NCI-H146 (cell line): ENCODE measurements at regions not wholly inside any gene's neighbourhood (a gene's known extent, or its start where the extent isn't known, plus 50 kb on each side); places are given as distances from the start of the nearest gene placed in this dataset.

Experiments
- DNase-seq: peaks from one replicate; lab custom pipeline; 2025; lab: John Stamatoyannopoulos, UW

DNA sequence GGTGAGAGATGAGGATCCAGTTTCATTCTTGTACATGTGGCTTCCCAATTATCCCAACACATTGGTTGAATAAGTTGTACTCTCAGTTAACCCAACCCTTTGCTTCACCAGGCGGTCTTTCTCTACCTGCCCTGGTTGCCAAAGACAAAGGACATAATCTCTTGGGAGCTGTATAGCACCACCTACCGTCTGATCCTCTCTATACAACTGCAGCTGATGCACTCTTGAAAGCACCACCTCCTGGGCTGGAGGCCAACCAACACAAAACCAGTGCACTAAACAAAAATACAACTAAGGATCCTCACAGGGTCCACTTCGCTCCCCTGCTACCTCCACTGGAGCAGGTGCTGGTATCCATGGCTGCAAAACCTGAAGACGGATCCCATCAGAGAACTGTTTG is 473.6 kb upstream of the NRXN1 start:
- DNase-seq: no peak

DNA sequence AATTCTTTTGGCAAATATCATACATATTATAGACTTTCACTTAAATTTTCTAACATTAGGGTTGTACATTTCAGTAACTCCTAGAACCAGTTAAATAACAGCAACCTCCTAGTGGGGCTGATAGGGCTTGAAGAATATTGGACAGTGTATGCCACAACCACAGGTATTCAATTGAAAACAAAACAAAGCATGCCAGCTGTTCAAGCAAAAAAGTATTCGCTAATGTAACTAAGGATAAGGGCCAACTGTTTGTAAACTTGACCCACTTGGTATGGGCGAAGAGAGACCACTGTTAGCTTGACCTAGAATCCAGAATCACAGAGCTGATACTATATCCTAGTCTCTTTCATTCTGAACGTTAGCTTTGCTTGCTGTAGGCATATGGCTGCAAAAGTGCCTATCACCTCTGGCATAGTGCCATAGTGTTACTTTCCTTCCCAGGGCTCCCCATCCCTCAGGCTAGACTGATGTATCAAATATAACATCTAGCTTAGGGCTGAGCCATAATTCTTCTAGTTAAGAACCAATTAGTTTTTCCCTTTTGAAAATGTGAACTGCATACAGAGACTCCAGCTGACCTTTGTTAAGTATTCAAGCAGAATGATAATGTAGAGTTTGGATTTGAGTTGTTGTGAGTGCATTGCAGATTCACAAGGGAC is 458.8 kb upstream of the NRXN1 start:
- DNase-seq: peak; percentile 48

DNA sequence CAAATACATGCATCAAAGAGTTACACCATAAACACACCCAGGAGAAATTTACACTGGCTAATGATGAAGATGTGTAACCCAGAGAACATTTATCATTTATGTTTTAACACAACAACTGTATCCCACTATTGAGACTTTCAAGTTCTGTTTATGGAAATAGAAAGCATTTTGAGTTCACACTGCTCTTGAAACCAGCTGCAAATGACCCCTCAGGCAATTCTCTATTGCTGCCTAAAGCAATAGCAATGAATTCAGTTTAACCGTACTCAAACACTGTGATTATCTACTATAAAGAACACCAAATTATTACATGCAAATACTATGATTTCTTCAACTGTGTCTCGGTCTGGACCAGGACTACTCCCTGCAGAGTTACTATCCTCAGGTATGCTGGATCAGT is 452.7 kb upstream of the NRXN1 start:
- peak; percentile 66 for DNase-seq

DNA sequence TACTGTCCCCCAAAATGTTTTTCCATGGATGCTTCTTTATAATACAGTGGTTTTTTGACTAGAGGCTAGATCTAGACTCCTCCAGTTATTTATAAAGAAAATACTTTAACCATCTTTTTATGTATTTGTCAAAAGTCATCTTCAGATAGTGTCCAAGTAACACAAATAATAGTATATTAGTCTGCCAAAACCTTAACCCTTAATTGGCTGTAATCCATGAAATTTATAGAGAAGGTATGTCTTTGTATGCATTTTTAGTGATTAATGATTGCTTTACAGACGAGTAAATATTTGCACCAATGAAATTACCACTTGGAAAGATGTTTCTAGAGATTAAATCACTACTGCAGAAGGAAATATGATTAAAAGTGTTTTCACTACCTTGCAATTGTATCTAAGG is 451.8 kb upstream of the NRXN1 start:
- no peak for DNase-seq

DNA sequence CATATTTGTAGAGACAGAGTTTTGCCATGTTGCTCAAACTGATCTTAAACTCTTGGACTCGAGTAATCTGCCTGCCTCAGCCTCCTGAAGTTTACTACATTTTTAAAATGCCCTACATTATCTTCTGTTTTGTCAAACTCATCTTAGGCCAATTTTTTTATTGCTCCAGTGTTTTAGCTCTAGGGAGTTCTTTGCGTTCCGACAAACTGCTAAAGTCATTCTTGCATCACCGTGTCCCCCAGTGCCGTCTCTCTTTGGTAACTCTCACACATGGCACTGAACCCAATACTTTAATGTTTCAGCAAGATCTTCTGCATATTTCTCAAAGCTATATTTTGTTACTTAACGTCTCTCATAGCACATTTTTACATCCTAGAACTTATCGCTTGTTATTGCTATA is 440.9 kb upstream of the NRXN1 start:
- no peak for DNase-seq

DNA sequence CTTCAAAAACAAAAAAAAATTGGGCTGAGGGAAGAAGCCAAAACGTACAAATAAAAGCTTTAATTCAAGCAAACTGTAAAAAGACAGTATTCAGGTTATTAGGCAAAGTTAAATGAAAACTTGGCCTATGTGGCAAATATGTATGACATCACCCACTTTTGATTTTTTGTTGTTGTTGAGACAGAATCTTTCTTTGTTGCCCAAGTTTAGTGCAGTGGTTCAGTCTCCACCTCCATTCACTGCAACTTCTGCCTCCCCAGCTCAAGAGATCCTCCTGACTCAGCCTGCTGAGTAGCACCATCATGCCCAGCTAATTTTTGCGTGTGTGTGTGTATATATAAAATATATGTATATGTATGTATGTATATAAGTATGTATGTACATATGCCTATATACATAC is 440.4 kb upstream of the NRXN1 start:
- no peak for DNase-seq

DNA sequence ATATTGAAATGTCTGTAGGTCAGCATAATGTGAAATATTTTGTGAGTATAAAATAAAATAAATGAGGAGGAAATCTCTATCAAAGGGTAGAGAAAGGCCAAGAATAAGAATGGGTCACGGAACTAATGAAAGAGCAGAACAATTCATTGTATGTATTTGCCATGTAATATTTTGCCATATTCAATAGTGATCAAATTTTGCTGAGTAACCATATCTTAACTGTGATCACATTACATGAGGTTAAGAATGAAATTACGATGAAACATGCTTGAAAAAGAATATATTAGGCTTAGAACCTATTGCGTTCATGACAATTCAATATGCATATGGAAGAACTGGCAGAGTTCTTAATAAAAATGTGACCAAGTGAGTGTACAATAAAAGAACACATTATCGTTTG is 437.2 kb upstream of the NRXN1 start:
- no peak for DNase-seq

DNA sequence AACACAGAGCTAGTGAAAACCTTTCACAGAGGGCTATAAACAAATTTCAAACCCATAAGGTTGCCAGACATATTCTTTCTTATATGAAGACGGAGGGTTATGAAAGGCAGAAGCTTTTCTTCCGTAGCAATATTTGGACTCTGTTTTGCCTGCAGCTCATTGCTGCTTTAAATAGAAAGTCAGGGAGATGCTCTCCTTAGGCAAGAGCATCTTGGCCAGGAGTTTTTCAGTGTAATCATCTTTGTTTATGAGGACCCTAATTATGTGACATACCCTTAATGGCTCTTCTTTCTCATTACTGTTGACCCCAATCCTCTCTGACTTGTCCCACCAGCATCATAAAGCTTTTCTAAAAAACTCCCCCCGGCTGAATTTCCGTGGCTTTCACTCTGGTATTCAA is 433.4 kb upstream of the NRXN1 start:
- DNase-seq: no peak

DNA sequence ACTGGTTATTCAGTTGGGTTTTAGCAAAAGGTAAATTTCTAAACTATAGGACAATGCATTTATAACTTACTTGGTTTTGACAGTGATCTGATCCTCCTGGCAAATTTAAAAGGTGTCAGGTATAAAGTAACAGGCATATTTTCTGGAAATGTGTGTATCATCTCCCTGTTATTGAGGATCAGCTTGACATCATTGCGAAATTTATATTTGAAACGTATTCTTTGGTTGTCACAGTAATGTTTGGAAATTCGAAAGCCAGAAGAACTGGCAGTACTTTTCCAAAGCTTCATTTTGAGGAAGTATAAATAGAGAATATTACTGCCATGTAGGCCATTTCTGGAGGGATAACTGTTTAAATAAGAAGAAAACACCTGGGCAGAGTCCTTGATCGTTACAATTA is 422.2 kb upstream of the NRXN1 start:
- DNase-seq: no peak

DNA sequence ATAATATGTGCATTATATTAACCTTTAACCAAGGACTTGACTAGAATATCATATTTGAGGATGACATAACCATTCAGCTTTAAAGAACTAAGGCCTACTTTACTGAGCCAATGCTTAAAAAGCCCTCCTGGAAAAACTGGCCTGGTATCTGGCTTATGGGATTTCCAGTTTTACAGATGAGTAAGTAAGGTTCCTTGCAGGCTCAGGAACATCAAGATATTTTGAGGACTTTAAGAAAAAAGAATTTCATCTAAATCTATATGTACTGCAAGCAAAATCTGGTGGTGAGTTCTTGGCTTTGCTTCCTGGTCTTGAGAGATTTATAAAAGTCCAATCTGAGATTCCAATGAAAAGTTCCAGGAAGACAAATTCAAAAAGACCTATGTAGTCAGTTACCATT is 417.0 kb upstream of the NRXN1 start:
- DNase-seq: no peak

DNA sequence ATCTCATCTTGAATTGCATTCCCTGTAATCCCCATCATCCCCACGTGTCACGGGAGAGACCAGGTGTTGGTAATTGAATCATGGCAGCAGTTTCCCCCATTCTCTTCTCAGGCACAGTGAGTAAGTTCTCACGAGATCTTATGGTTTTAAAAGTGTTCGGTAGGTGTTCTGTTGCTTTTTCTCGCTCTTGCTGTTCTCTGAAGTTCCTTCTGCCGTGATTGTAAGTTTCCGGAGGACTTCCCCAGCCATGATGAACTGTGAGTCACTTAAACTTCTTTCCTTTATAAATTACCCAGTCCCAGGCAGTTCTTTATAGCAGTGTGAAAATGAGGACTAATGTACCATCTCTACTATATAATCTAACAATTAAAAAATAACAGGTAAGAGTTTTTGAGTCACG is 409.9 kb upstream of the NRXN1 start:
- DNase-seq: no peak

DNA sequence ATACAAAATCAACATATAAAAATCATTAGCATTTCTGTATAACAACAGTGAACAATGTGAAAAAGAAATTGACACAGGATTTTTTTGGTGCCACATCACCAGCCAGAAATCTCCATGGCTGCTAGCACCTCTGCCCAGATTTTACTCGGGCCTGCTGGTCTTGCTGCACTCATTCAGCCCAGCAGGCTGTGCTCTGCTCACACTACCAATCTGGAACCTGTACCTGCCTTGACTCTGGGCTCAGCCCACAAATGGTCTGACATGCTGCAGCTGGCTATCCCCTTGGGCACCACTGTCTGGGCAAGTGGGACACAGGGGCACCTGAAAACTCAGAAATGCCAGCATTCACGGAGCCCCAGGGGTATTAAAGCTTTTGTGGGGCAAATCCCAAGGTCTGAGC is 392.5 kb upstream of the NRXN1 start:
- no peak for DNase-seq

DNA sequence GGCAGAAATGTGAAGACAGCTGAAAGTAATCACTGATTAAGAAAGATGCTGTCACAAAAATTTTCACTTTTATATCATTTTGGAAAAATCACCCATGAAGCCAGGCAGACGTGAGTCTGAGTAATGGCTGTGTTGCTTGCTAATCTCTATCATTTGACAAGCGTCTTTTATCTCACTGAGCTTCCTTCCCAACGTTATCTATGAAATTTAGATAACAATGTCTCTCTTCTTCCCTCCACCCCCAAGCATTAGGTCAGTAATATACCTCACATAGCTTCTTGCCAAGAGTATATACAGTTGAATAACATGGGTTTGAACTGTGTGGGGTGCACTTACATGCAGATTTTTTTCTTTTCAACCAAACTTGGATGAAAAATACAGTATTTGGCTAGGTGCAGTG is 388.6 kb upstream of the NRXN1 start:
- no peak for DNase-seq

DNA sequence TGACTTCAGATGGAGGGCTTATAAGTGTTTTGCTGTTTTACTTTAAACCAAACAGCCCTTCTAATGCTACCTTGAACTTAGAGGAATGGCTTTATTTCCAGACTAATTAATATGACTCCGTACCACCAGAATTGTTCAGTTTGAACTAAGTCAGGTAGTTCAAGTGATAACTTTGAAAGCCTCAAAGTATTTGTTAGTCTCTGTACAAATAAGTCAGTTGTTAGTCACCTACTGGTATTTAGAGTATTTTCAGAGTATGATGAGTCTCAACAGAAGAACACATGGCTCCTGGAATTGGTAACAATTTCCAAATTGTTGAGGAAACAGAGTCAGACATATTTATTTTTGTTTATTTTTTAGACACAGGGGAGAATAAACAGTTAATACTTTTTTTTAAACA is 381.8 kb upstream of the NRXN1 start:
- DNase-seq: no peak

DNA sequence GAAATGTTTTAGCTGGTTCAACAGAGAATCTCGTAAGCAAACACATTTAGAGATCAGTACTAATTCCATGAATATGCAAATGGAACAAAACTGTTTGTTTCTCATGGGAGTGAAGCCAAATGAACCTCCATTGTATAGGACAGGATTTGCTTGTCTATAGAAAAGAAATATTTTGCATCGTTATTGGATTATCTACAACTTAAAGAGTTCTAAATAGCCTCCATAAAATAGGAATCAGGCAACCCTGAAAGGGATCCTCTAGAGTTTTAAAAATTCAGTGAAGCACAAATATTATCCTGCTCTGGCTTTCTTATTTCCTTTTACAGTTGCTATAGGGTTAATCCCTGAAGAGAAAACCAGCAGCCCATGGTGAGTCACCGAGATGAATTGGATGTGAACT is 378.4 kb upstream of the NRXN1 start:
- DNase-seq: no peak

DNA sequence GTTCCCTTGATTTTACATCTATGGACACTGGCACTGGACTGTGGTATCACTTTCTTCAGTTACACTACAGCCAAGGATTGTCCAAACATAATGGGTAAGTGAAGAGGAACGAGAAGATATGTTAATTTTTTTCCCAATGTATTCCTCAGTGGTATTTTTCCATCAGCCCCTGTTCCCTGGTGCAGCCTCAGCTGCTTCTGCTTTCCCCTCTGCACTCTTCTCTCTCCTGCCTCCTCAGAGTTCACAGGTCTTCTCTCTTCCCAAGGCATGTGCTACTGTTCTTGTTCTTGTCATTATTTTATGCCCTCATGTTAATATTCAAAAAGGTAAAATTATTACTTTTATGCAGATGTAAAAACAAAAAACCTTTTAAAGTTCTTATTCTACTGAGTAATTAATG is 378.0 kb upstream of the NRXN1 start:
- DNase-seq: no peak

DNA sequence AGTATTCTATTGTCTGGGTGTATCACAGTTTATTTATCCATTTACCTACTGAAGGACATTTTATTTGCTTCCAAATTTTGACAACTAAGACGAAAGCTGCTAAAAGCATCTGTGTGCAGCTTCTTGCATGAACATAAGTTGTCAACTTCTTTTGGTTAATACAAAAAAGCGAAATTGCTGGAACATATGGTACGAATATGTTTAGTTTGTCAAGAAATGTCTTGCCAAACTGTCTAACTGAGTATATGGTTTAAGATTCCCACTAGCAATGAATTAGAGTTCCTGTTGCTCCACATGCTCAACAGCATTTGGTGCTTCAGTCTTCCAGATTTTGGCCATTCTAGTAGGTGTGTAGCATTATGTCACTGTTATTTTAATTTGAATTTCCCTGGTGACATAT is 372.3 kb upstream of the NRXN1 start:
- no peak for DNase-seq

DNA sequence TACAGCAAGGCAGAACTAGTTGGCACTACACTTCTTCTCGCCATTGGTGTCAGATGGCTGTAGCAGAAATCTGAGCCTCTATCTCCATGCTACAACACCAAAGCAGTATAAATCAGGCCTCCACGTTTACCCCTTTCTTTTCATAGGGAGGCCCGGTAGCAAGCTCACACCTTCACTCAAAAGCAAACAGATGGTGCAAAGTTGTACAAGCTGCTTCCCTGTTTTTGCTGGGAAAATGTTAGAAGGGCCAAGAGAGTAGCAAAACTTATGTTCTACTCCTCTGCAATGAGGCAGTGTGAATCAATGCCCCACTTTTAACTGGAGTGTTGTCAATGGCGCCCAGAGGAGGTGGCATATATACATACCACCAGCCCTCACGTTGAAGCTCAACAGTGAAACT is 369.6 kb upstream of the NRXN1 start:
- no peak for DNase-seq

DNA sequence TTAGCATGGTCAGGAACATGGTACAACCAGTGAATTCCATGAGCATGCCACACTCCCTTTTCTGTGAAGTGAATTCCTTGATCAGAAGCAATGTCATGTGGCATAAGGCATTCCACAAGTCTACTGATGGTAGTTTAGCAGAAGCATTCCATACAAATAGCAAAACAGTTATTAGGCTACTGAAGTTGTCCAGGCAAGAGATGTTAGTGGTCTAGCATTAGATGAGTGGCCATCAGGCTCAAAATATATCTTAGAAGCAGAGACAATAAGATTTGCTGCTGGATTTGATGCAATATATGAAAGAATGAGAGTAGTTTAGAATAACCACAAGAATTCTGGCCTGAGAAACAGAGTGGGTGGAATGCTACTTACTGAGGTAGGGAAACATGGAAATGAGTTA is 355.3 kb upstream of the NRXN1 start:
- DNase-seq: no peak

DNA sequence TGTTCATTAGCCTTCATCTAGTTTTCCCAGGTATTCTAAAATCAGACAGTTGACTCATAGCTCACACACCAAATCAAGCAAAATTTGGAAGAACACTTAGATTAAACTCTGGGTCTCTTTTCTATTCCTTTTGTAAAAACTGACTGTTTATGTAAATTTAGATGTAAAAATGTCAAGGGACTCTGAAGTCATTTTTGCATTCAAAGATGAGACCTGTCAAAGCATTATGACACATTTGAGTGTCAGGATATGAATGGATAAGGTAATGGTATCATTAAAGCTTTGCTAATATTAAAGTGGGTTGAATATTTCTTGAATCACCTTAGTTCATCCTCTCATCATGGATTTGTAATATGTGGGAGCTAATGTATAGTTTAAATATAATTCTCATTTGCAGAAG is 348.1 kb upstream of the NRXN1 start:
- DNase-seq: no peak

DNA sequence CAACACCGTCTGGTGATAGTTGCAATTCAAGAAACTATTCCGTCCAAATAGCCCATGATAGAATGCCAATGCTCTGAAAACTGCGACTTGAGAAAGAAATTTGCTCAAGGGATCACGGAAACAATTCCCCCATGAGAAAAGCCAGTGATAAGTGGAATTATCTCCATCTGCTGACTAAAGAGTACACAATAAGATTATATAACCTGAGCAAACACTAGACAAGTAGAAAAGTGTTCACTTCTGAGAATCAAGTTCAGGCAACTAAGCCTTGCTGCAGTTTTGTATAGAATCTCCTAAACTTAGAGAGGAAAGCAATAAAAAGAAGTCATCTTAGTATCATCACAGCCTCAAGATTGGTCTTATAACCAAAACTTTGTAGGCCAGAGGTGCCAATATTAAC is 336.3 kb upstream of the NRXN1 start:
- no peak for DNase-seq

DNA sequence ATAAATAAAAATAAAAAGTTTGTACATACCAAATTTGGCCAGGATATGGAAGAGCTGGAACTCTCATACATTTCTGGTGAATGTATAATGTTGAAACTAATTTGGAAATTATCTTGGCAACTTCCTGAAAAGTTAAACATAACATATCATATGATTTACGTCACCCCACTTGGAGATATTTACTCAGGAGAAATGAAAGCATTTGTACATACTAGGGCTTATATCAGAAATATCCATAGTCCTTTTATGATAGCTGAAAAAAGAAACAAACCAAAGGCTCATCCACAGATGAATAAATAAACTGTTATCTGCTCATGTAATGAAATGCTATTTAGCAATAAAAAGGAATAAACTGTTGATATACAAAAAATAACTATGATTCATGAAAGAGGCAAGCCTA is 318.2 kb upstream of the NRXN1 start:
- no peak for DNase-seq

DNA sequence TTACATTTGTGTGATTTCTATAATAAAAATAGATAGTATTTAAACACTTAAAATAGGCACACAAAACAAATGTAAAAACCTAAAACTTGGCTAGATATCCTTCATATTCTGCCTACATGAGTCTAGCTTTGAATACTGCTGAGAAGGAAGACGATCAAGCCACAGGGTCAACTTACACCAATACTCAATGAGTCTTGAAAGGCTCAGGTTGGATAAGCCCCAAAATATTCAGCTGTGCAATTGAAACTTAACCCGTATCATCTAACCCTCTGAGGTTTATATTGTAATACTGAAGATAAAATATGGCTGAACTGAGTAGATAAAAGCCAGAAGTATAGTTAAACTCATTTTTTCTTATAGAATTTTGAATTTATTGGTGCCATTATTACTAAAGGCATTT is 313.0 kb upstream of the NRXN1 start:
- DNase-seq: no peak

DNA sequence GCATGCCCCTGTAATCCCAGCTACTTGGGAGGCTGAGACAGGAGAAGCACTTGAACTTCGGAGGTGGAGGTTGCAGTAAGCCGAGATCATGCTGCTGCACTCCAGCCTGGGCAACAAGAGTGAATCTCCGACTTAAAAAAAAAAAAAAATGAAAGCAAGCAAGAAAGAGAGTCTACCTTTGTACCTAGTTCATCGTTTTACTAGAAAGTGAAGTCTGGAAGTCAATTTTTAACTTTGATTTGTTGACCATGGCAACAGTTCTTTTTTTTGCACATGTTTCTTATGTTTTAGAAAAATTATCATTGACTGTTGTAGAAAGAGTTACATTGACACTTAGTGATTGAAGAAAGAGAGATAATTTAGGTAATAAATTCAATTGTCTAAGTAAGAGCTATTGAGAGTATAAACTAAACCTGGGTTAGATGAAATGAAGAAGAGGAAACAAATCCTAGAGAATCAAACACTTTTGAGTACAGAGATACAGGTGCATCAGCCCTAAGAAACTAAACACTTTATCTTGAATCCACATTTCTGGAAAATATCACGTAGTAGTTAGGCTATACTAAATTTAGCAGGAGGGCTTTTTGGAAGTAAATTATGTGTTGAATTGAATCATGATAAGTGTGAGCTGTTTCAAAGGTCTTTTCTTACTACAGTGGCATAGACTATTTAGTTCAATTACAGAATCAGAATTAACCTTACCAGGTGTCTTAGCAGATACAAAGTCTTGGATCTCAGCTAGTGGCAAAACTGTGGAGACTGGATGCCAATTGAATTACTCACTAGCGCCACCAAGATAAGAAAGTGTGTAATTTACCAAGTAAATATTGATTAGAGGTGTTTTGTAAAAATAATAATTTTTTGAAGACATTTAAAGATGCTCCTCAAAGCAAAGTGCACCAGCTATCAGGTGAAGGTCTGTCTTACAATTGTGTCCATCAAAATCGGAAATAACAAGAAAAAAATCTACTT is 303.4 kb upstream of the NRXN1 start:
- DNase-seq: no peak
